HS-5 (cell line): ENCODE measurements at regions not wholly inside any gene's neighbourhood (a gene's known extent, or its start where the extent isn't known, plus 50 kb on each side); places are given as distances from the start of the nearest gene placed in this dataset.
"Not testable (repeated sequence)": the region's sequence is repeated elsewhere in the genome, so short reads cannot be mapped to it uniquely, and the experiment has no call there.

Experiments used
- DNase-seq: peaks from one replicate; pipeline ENCODE4 v3.0.0-alpha.2; 2012; ENCODE audit warnings: low read depth

- not testable (repeated sequence) for DNase-seq
These were observed 269.8 kb upstream of the DCN start for GRCh38 chr12:91452464-91452863.

DNA sequence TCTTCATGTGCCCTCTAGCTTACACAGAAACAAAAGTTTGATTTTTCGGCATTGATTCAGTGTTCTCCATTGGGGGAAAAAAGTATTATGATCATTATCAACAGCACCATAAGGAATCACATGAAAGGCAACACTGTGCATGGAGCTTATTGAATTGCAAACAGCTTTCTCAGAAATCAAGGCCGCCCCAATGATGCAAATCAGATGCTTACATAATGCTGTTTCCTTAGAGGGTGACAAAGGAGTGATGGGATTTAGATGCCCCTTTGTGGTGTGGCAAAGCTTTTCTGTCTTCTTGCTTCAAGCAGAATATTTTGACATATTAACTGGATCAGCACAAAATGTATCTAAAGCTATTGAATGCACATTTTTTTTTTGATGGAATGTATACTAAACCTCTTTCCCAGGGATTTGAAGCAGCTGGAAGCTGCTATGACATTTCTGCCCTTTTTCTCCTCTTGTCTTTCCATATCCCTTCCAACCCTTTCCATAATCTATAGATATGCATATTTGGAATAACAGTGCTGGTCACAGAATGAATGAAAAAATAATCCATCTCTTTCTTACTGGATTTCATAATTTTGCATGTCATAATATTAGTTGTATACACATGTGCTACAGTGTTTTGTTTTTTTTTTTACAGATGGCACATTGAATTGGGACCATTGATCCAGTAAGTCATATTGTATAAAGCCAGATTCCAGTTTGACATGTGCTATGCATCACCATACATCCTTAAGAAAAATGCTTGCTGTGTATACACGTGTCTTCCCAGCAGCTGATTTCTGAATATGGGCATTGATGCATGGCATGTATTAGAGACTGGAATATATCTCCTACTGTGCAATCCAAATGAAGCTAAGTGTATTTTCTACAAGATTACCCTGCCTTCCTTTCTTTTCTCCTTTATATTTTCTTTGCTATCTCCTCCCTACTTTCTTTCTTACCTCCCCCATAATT lies 259.7 kb upstream of the DCN start:
- no peak for DNase-seq

DNA sequence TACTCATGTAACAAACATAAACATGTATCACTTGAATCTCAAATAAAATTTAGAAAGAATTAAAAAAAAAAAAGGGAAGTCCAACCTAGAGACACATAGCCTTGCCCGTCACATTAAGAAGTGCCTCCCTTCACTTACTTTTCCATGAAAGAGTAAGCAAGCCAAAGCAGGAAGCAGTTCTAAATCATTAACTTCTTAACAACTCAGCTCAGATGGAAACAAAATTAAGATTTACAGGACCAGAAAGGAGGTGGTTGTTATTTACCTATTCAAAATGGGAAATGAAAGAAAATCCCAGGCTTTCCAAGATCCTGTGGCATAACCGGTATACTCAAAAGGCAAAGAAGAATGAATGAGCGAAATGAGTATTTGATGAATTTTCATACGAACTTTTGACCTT lies 258.6 kb upstream of the DCN start:
- no peak for DNase-seq

GRCh38 chr12:91434081-91434480 lies 251.5 kb upstream of the DCN start:
- DNase-seq = no peak

- no peak for DNase-seq
These were observed 250.1 kb upstream of the DCN start for GRCh38 chr12:91432755-91433154.

DNA sequence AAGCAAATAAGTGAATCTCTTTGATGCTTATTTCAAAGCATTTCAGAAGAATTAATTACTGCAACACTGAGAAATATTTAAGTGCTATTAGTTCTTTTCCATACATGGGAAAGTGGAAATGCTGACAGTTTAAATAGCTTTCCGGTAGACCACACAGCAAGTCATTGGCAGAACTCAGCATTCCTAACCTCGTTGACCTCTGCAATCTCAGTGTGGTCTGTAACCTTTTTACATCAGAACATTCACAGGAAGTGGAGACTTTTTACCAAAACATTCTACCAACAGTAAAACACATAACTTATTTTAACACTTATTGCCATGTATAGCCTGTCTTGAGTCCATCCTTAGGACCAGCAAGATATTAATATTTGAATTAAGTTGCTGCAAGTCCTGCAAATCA lies 249.5 kb upstream of the DCN start:
- DNase-seq = no peak

DNA sequence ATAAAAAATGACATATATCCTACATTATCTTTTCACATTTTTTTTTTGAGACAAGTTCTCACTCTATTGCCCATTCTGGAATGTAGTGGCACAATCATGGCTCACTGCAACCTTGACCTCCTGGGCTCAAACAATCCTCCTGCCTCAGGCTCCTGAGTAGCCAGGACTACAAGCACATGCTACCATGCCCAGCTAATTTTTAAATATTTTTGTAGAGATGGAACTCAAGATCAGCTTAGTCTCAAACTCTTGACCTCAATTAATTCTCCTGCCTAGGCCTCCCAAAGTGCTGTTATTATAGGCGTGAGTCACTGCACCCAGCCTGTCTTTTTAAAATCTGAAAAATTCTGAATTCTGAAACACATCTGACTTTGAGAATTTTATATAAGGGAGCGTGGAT lies 241.9 kb upstream of the DCN start:
- DNase-seq = no peak

GRCh38 chr12:91423693-91424050 lies 241.1 kb upstream of the DCN start:
- DNase-seq = no peak

- DNase-seq = no peak
These were observed 240.4 kb upstream of the DCN start for GRCh38 chr12:91422811-91423692.

DNA sequence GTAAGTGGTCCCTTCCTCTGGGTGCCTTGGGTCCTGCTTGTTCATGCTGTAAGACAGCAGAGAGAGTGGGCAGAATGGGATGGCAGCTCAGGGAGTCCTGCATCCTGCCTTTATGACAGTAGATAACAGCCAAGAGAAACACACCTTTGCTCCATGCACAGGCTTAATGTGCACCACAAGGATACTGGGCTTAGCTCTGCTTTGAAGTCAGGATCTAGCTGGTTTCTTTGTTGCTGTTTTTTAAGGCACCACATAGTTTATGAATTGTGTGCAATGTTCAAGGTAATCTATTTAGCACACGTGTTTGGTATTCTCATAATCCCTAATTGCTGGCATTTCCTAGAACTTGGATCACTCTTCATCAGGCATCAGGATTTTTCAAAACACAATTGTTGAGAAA lies 239.5 kb upstream of the DCN start:
- no peak for DNase-seq

DNA sequence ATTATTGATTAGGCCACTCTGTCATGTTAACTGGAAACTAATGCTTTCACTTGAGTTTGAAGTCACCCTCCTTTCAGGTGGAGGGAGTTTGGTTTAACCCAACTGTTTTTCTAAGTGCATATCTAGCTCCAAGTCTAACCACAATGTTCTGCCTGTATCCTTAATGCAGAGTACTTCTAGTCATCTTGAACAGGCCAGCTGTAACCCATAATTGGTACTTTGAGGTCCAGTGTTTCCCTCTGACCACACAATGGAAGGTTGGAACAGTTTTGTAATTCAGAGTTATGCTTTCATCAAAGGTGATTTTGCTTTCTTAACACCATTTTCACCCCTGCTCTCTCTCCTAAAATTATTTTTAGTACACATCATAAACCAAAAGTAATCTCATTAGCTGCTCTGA lies 237.2 kb upstream of the DCN start:
- DNase-seq = no peak

- DNase-seq = no peak
These were observed 235.8 kb upstream of the DCN start for GRCh38 chr12:91418221-91419090.

DNA sequence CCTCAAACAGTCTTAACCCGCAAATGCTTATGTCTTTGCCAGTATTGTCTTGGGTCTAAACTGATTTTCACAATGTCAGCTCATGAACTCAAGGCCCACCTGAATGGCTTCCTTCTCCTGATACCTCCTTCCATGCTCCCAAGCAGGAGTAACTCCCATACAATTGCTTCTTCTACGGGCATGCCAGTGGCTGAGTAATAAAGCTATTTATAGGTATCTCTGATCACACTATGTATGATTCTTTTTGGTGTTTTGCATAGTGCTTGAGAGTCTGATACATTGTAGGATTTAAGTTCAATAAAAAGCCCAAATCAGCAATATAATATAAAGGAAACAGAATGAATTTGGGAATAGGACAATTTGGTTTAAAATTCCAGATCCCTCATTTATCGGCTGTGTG lies 235.0 kb upstream of the DCN start:
- no peak for DNase-seq

DNA sequence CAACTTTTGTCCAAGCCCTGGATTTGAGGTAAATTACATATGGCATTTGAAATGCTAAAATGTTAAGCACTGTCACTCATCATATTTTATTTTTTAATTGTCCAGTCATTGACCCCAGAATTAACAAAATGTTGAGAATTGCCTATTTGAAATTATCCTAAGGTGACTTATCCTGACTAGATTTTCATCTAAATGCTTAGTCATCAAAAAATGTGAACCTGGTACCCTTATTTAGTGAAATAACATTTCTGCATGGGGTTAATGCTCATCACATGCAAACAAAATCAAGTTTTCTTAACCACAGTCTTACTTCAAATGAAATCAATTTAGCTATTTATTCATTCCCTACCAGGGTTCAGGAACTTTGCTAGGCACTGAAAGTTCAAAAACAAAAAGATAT lies 232.0 kb upstream of the DCN start:
- no peak for DNase-seq

- DNase-seq = peak; percentile 38
These were observed 231.2 kb upstream of the DCN start for GRCh38 chr12:91413581-91414546.

DNA sequence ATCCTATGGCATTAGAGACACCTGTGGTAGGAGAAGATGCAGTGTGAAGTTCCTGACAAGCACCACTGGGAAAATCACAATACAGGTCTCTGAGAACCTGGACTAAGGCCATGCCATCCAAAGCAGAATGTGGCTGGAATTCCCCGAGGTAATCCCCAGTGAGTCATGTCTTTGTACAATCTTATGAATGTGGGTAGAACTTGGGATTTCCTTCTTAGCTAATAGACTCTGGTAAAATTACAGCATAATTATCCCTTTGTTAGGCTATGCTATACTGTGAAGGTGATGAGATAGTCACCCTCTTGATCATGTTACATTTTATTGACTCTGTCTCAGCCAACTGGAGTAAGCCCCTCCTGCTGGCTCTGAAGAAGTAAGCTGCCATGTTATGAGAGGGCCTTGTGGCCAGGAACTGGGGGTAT lies 224.3 kb upstream of the DCN start:
- peak; percentile 15 for DNase-seq

- no peak for DNase-seq
These were observed 221.8 kb upstream of the DCN start for GRCh38 chr12:91404441-91404840.

DNA sequence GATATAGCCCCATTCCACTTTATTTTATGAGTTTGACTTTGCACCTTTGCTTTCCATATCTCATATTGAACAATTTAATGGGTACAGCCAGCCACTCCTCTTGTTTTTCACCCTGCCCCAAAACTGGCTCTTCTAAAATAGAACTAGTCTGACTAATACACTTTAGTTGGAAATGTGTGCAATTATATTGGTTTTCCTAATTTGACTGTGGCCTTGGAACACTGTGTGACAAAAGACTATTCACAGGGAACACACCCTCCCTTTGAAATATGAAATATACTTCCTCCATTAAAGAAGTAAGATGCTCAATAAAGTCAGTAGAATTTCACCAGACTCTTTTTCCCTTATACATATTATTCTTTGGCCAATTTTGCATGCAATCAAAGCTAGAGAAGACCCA lies 218.6 kb upstream of the DCN start:
- DNase-seq = no peak

GRCh38 chr12:91400271-91400670 lies 217.7 kb upstream of the DCN start:
- DNase-seq = no peak

DNA sequence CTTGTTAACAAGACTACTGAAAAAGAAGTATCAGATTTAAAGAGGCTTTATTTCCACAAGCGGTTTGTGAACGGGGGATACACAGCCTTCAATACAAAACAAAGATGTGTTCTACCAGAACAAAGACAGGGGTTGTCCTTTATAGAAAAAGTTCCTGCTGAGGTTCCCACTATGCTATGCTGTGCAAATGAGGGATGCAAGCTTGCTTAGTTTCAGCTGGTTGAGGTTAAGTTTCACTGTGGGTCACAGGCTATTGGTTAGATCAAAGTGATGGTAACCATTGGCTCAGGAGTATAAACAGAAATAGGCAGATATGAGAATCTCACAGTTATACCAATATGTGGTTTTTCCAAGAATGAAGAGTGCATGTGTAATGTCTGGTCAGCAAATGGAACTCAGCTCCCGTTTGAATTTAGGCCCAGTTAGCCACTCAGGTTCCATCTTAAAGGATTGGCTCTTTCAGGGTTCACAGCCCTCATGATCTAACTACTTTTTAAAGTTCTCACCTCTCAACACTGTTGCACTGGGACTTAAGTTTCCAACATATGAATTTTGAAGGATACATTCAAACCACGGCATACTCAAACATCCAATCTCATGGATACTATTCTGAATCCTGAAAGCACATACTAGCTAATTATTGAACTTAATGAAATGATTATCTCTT lies 215.4 kb upstream of the DCN start:
- no peak for DNase-seq
